ENCODE measurements at regions not wholly inside any gene's neighbourhood (a gene's known extent, or its start where the extent isn't known, plus 50 kb on each side); places are given as distances from the start of the nearest gene placed in this dataset.

- no peak for DNase-seq (ENCODE audit: low spot score)
Observed at GRCh38 chr3:113051787-113052186, 61.0 kb downstream of the GTPBP8 start.

- no peak for DNase-seq (ENCODE audit: low spot score)
Observed at GRCh38 chr3:113053169-113053568, 62.4 kb downstream of the GTPBP8 start.

GRCh38 chr3:113054552-113054951 lies 63.8 kb downstream of the GTPBP8 start:
- DNase-seq (ENCODE audit: low spot score) = peak; percentile 30

- no peak for DNase-seq (ENCODE audit: low spot score)
Observed at GRCh38 chr3:113055201-113055600, 64.4 kb downstream of the GTPBP8 start.

- no peak for DNase-seq (ENCODE audit: low spot score)
Observed at GRCh38 chr3:113055961-113056360, 65.2 kb downstream of the GTPBP8 start.

- DNase-seq (ENCODE audit: low spot score) = no peak
Observed at GRCh38 chr3:113057117-113057516, 66.3 kb downstream of the GTPBP8 start.

- DNase-seq (ENCODE audit: low spot score) = no peak
Observed at GRCh38 chr3:113058188-113058587, 67.4 kb downstream of the GTPBP8 start.

- DNase-seq (ENCODE audit: low spot score) = no peak
Observed at GRCh38 chr3:113062705-113063104, 71.9 kb downstream of the GTPBP8 start.

GRCh38 chr3:113063126-113063894 lies 72.5 kb downstream of the GTPBP8 start:
- DNase-seq (ENCODE audit: low spot score) = no peak

- DNase-seq (ENCODE audit: low spot score) = no peak
Observed at GRCh38 chr3:113064183-113064582, 73.4 kb downstream of the GTPBP8 start.

GRCh38 chr3:113065336-113065735 lies 74.6 kb downstream of the GTPBP8 start:
- DNase-seq (ENCODE audit: low spot score) = no peak

- DNase-seq (ENCODE audit: low spot score) = peak; percentile 64
Observed at GRCh38 chr3:113070072-113070640, 79.4 kb downstream of the GTPBP8 start.

GRCh38 chr3:113070681-113071113 lies 79.9 kb downstream of the GTPBP8 start:
- DNase-seq (ENCODE audit: low spot score) = peak; percentile 27

- no peak for DNase-seq (ENCODE audit: low spot score)
Observed at GRCh38 chr3:113075588-113075987, 84.8 kb downstream of the GTPBP8 start.

GRCh38 chr3:113079218-113079961 lies 88.6 kb downstream of the GTPBP8 start:
- no peak for DNase-seq (ENCODE audit: low spot score)

GRCh38 chr3:113084777-113085176 lies 94.0 kb downstream of the GTPBP8 start:
- DNase-seq (ENCODE audit: low spot score) = peak; percentile 66

- no peak for DNase-seq (ENCODE audit: low spot score)
Observed at GRCh38 chr3:113086560-113087461, 96.0 kb downstream of the GTPBP8 start.

- DNase-seq (ENCODE audit: low spot score) = no peak
Observed at GRCh38 chr3:113088616-113089015, 97.8 kb downstream of the GTPBP8 start.

- no peak for DNase-seq (ENCODE audit: low spot score)
Observed at GRCh38 chr3:113091417-113091816, 100.6 kb downstream of the GTPBP8 start.

GRCh38 chr3:113092746-113093145 lies 102.0 kb downstream of the GTPBP8 start:
- DNase-seq (ENCODE audit: low spot score) = no peak

GRCh38 chr3:113094337-113095221 lies 103.8 kb downstream of the GTPBP8 start:
- no peak for DNase-seq (ENCODE audit: low spot score)
